GM21390 (cell line): ENCODE measurements at regions not wholly inside any gene's neighbourhood (a gene's known extent, or its start where the extent isn't known, plus 50 kb on each side); places are given as distances from the start of the nearest gene placed in this dataset.
"Not testable (repeated sequence)": the region's sequence is repeated elsewhere in the genome, so short reads cannot be mapped to it uniquely, and the experiment has no call there.

ENCODE experiments used
- ATAC-seq: cut with Tn5 transposase; IDR thresholded peaks from one replicate; pipeline ENCODE4 v1.9.1; 2021; ENCODE audit not compliant: unreplicated experiment

- ATAC-seq = no peak
Observed at GRCh38 chr2:167803449-167803988, 443.9 kb downstream of the STK39 start.

DNA sequence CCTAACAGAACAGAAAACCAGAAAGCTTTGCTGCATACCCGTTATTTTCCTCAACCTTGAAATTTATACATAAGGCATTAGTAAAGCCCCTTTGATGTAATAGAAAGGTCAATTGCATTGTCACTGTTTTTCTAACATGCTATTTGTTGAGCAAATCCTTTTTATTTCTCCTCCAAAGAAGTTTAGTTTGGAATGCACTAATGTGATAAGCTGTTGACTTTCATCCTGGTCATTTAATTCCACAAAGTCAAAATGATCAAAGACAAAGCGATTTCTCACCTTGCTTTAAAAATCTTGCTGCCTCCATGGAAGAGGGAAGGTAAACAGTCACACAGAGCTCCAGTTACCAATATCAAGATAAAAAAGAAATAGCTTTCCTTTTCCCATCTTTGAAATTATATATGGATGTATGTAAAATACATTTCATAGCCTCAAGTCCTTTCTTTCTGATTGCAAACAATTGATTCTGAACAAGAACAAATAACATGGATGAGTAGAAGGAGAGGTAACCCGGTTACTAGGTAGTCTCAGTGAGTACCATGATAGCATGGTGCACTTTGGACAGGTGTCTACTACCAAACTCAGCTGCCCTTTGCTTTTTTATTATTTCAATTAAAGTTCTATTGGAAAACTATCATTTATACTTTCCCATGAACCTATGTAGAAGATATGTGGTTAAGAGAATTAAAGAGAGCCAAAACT lies 452.7 kb downstream of the STK39 start:
- ATAC-seq = no peak

DNA sequence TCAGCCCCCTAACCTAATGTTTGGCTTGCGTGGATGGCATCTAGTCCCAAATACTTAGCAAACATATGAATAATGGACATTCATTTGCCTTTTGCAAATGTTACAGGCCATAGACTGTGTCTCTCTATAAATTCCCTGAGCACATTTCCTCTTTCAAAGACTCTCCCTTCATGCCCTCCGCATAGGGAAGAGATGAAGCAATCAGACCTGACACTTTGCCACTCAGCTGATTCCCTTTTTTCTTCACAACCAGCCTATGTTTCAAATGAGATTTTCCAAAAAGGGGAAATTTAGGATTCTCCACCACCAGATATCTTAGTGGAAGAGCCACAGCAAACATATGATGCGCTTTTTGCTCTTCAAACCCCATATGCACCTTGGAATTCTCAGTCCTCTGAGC lies 453.7 kb downstream of the STK39 start:
- ATAC-seq = no peak

DNA sequence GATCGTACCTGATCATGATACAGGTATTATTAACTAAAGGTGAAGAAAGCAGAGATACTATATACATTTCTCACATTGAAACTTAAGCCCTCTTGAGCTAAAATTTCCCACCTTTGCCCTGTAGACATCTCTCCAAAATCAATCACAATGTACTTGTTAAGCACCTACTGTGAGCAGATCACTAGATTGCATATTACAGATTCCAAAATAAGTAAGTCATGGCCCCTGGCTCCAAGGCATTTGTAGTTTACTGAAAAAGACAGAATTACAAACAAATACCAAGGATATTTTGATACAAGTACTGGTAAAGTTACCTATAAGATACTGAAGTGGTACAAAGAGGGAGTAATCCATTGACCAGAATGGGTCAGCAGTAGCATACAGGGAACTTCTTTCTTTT lies 455.3 kb downstream of the STK39 start:
- no peak for ATAC-seq

GRCh38 chr2:167790781-167791450 lies 456.5 kb downstream of the STK39 start:
- no peak for ATAC-seq

DNA sequence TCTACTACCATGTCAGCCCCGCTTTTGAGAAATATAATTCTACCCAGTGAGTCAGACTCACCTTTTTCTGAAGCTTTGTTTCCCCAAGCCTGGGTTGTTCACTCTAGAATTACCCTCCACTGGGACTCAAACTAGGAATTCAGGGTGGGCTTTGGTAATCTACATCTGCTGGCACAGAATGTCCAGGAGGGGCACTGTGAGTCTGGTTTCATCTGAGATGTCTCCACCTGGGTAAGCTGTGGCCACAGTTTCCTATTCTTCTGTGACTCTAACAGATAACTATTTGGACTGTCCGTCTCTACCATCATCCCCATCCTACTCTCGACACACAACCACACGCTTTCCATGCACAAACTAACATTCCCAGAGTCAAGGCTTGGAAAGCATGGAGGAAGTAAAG lies 457.2 kb downstream of the STK39 start:
- no peak for ATAC-seq

DNA sequence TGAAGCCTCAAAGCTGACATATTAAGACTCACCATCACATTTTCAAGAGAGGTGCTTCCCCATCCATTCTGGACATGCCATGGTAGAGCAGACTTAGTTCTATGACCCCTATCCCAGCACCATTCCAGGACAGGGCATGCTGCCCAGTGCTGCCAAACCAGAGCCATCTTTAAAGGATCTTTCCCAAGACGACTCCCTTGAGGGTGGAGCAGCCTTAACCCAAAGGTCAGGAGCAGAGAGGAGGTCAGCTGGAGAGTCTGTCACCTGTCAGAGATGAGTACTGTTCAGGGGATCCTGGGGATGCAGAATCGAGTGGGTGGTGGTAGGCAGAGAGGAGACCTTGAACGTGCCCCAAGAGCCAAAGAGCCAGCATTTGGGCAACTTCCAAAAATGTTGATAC lies 459.8 kb downstream of the STK39 start:
- ATAC-seq = no peak

DNA sequence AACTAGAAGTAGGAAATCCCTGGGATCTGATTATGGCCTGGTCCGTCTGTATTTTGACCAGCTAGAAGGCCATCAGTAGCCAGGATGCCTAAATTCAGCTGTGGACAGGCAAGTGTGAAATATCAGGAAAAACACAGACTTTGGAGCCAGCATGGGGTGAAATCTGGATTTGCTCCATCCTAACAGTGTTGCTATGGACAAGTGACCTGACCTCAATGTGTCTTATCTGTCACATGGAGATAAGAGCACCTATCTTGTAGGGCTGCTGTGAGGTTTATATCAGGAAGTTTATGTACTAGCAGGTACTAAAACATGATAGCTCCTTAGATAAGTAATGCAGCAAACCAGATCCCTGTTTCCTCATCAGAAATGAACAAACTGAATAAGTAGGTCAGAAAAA lies 460.4 kb downstream of the STK39 start:
- no peak for ATAC-seq

DNA sequence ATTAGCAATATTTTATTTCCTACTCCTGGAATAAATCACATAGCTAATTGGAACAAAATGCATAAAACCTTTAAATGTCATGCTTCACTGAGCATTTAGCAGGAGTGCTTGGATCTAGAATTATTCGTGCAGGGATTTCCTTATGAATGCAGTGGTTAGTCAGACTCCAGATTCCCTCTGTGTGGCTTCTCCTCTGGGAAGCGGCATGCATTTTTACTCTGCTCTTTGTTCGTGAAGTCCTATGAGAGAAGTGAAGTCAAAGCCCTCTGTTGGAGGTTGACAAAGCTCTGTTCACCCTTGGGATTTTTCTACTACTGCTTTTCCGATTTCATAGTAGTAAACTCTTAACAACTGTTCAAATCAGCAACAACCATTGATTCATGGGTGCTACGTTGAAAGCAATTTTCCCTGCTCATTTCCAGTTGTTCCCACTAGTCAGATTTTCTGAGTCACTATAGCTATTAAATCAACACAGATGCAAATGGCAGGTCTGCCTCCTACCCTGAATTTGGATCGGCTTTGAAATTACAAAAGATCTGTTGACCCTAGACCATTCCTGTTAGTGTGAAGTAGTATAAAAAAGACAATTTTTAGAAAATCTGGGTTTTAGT lies 461.7 kb downstream of the STK39 start:
- ATAC-seq = no peak

DNA sequence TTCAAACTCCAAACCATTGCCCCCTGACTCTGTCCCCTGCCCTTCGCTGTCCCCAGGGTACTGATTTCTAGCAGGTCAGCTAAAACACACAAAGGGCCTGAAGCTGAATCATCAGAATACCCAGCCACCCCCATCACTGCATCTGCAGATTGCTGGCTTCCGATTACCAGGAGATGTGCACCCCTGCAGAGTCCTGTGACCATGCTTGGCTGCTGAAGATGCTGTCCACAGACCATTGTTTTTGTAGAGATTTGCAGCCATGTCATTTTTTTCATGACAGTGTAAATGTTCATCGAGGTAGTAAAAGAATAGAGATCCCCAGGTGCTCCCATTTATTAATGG lies 463.3 kb downstream of the STK39 start:
- ATAC-seq = no peak

- ATAC-seq = no peak
Observed at GRCh38 chr2:167783261-167784083, 463.9 kb downstream of the STK39 start.

DNA sequence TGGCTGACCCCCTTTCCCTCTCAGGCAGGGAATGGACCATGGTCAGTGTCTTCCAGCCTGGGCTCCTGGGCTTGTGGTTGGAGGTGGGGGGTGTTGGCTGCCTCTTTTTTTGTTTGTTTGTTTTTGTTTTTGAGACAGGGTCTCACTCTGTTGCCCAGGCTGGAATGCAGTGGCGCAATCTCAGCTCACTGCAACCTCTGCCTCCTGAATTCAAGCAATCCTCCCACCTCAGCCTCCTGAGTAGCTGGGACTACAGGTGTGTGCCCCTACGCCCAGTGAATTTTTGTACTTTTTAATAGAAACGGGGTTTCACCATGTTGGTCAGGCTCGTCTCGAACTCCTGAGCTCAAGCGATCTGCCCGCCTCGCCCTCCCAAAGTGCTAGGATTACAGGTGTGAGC lies 465.8 kb downstream of the STK39 start:
- ATAC-seq = not testable (repeated sequence)

GRCh38 chr2:167776359-167776758 lies 471.0 kb downstream of the STK39 start:
- no peak for ATAC-seq

- ATAC-seq = no peak
Observed at GRCh38 chr2:167771628-167772027, 475.8 kb downstream of the STK39 start.

DNA sequence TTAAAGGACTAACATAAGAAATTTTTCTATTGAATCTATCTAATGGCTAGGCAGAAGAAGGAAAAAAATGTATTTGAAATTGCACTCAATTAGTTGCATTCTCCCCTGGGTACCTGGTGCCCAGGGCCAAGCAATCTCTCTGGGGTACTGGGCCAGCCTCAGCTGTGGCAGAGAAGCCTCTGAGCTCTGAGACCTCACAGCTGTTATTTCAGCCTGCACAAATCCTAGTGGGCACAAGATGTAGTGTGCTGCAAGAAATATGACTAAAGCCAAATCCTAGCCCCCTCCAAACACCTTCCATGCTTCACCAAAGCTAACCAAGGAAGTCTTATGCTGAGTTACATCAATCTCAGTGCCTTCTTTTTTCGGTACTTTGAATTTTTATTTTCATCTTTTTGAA lies 478.4 kb downstream of the STK39 start:
- no peak for ATAC-seq

GRCh38 chr2:167767830-167768229 lies 479.6 kb downstream of the STK39 start:
- ATAC-seq = no peak

GRCh38 chr2:167764772-167765341 lies 482.5 kb downstream of the STK39 start:
- no peak for ATAC-seq

GRCh38 chr2:167761465-167762136 lies 485.8 kb downstream of the STK39 start:
- ATAC-seq = no peak

DNA sequence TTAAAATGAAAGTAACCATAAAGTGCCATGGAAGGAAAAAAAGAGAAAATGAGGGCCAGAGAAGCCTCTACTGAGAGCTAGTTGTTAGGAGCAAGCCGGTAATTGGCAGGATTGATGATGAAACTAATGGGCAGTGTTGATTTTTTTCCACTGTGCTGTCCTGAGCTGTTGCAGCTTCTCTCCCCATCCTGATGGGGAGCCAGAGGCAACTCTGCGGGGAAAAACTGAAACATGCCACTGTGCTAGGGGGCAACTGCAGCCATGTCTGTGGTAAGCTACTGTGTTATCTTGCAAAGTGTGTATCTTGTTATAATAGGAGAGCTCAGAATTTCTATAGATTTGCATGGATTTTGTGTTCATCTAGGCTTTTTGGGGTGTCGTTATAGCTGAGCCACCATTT lies 487.9 kb downstream of the STK39 start:
- ATAC-seq = no peak

GRCh38 chr2:167758292-167758691 lies 489.1 kb downstream of the STK39 start:
- no peak for ATAC-seq

DNA sequence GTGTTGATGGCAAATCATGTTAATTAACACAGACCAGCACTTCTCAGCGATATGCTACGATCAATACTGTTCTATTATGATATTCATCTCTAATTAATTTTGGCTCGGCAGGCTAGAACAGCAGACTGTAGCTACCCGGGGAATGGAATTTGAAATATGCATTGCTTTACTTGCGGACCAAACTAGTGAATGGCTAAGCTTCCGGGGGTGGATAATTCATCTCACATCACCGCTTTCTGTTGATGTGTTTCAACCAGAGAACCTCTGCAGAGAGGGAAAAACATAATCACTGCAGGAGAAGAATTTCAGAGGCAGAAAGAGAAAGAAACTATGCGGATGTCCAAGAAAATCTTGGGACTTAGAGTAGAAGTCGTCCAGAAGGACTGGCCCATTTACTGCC lies 490.9 kb downstream of the STK39 start:
- ATAC-seq = no peak
